Activated CD4-positive, CD25-positive, alpha-beta regulatory T cell treated with anti-CD3 and anti-CD28 coated beads, Interleukin-2, amount 50 U/mL, for 16 hours (primary cell): ENCODE measurements at regions not wholly inside any gene's neighbourhood (a gene's known extent, or its start where the extent isn't known, plus 50 kb on each side); places are given as distances from the start of the nearest gene placed in this dataset.

Experiments used
- DNase-seq: peaks from one replicate; pipeline ENCODE4 v3.0.0-alpha.2; 2020; ENCODE audit warnings: low read depth, low spot score

GRCh38 chr7:67550801-67551436, 554.3 kb downstream of the TYW1 start:
- DNase-seq, result no peak

DNA sequence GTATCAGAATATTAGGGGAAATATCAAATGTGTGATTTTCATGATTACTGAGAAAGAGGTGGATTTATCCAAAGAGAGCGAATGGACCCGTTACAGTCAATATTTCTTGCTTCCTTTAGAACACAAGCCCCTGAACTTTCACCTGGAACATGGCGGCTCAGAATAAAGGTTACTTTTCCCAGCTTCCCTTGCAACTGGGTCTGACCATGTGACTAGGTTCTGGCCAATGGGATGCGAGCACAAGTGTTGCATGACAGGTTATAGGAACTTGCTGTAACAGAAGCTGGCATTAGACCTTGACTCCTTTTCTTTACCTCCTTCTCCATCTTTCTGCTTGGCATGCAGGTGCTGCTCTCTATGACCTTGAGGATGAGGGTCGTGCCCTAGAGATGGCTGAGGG, 556.1 kb downstream of the TYW1 start:
- DNase-seq, result no peak

- DNase-seq, result no peak
These were observed 556.7 kb downstream of the TYW1 start for GRCh38 chr7:67553378-67553777.

- no peak for DNase-seq
These were observed 558.4 kb downstream of the TYW1 start for GRCh38 chr7:67554986-67555385.

DNA sequence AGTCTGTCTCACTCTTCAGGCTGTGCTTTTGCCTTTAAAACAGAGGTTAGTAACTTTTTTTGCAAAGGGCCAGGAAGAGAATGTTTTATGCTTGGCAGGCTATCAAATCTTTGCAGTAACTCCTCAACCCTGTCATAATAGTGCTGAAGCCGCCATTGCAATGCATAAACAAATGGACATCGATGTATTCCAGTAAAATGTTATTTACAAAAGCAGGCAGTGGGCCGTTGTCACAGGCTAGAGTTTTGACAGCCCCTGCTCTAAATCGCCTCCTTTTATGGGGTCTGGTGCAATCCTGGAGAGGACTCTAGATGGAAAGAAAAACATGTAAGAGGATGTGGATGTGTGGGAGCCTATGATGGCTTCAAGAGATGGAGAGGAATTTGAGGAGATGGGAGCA, 568.3 kb downstream of the TYW1 start:
- DNase-seq, result no peak

GRCh38 chr7:67566101-67566500, 569.5 kb downstream of the TYW1 start:
- no peak for DNase-seq

DNA sequence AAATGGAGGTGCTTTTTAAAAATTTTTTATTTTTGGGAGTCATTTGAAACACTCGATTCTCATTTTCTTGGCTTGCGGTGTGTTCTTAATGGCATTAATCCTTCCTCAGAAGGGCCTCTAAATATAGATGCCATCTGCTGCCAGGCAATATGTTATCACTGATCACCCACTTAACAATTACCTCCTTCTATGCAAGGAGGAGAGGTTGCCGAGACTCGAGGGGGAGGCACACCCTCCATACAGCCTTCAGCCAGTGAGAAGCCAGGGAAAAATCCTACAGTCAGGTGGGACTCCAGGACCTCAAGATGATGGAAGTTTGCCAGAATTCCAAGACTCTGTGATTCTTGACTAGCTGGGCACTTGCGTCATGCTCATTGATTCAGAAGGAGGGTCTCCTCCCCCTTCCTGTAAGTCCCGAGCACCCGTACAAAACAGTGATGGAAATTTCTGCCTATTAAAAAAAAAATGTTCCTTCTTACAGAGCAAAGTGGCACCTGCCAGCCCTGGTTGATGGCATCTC, 574.5 kb downstream of the TYW1 start:
- DNase-seq, result no peak

- DNase-seq, result no peak
These were observed 577.0 kb downstream of the TYW1 start for GRCh38 chr7:67573639-67574038.

DNA sequence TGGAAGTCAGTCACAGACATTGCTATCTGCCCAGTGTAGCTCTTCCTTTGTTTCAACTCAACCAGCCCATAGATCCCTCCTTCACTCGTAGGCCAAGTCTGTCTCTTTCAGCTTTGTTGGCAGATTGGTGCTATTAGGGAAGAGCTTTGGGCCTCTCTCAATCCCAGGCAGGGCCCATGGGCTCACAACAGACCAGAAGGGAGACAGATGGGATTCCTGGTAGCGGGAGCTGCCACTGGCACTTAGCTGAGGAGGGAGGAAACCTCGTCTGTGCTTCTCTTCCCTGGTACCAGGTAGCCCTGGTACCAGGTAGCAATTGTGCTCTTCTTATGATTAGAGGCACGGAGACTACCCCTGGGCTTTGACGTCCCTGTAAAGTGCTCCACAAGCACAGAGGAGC, 592.0 kb downstream of the TYW1 start:
- no peak for DNase-seq

DNA sequence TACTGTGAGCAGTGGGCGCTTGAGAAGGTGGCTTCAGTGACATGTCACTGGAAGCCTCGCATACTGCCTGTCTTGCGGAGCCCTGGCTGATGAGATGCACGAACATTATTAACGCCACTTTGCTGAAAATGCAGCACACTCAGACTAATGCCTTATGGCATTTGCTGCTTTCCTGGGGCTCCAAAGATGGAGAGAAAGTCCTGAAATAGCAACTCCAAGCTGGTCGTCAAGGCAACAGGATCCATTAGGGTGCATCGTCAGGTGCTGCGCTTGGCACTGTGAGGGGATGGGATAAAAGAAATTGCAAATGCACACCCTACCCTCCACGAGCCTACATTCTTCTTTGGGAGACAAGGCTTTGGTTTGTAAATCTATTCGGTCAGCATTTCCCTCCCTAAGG, 592.5 kb downstream of the TYW1 start:
- no peak for DNase-seq

DNA sequence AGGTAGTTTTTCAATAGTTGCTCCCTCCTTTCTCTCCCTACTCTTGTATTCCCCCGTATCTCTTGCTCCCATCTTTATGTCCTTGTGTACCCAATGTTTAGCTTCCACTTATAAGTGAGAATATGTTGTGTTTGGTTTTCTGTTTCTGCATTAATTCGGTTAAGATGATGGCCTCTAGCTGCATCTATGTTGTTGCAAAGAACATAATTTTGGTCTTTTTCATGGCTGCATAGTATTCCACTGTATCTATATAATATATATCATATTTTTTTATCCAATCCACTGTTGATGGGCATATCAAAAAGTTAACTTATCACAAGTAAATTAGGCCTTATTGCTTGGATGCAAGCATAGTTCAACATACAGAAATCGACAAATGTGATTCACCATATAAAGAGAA, 594.0 kb downstream of the TYW1 start:
- DNase-seq, result no peak

DNA sequence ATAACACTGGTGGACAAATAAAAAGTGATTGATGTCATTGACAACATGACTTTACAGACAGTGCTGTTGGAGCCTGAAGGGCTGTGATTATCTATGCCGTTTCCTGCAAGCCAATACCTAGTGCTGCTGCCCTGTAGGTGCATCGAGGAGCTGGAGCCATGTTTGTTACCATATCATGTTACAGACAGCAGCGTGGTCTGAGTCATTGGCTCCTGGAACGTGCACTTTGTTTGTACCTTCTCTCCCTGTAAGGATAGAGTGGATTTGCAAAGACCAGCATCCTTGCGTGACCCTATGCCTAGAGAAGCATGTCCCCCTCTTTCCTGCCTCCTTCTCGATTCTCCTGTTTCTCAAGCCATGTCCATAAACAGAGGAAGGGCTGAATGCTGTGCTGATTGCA, 597.2 kb downstream of the TYW1 start:
- no peak for DNase-seq

DNA sequence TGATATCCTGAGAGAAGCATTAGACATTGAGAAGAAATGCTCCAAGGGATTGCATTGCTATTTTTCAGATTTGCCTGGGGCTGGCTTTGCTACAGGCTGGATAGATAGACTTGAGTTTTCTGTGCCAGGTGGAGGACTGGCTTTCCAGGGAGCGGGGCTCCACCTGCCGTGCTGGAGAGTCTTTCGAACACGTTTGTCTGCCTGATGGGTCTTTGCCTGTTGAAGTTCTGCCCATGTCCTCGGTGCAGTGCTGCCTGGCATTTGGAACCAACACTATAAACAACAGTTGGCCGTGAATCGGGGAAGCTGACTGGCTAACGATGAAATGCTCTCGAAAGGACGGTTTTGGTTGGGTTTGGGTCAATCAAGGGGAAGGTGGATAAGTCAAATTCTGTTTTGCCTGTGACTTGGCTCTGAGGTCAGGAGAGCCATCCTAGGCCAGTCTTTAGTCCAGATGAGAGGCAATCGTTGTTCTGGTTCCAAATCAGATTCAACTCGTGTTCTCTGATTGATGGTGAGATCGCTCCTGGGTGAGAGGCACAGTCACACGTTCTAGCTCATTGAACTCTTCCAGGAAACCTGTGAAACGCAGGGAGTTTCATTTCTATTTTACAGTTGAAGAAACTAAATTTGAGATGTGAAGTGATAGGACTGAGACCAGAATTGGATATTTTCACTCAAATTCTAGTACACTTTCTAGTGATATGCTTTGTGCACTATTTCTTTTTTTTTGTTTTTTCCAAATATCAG, 599.0 kb downstream of the TYW1 start:
- DNase-seq, result no peak

GRCh38 chr7:67597161-67597560, 600.5 kb downstream of the TYW1 start:
- DNase-seq, result no peak

- no peak for DNase-seq
These were observed 601.8 kb downstream of the TYW1 start for GRCh38 chr7:67598469-67598868.

DNA sequence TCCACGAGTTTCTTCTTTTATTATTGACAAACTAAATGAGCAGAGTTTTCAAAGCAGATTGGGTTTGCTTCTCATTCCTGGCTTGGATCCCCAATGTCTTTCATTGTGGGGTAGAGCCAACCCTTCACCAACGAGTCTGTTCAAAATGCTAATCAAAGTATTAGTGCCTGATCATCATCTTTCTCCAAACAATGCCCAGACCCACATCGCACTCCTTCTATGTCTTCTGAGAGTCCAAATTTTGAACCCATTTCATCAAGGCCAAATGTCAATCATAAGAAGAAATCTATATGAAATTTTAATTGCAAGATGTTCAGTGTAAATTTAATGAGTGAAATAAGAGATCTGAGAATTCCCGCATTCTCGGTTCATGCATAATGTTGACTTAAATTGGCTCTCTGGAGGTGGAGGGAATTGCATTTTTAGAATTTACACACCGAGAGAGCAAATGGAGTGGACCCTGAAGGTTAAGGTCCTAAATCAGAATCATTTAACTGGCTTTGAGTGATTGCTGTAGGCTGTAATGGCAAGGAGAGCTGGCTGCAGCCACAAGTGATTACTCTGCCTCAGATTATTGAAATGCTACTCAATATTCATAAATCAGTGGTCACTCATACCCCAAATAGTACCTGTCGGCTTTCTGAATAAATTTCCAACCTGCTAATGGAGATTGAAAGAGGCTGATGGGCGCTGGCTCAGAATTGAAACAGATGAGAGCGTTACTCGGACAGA, 602.9 kb downstream of the TYW1 start:
- no peak for DNase-seq

- DNase-seq, result no peak
These were observed 605.7 kb downstream of the TYW1 start for GRCh38 chr7:67602246-67602887.

- no peak for DNase-seq
These were observed 608.1 kb downstream of the TYW1 start for GRCh38 chr7:67604461-67605386.

DNA sequence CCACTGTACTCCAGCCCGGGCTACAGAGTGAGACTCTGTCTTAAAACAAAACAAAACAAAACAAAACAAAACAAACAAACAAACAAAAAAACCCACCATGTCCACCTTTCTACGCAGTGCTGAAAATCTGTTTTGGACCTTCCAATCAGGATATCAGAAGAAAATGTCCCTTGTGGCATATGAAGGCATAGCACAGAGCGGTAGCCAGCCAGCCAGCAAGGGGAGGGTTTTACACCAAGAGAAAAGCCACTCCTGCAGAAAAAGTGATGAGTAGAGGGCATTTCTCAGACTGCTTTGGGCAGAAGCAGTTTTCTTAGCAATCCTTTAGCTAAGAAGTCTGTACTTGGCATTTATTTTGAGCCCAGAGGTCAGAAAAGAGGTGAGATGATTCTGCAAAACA, 612.2 kb downstream of the TYW1 start:
- no peak for DNase-seq

DNA sequence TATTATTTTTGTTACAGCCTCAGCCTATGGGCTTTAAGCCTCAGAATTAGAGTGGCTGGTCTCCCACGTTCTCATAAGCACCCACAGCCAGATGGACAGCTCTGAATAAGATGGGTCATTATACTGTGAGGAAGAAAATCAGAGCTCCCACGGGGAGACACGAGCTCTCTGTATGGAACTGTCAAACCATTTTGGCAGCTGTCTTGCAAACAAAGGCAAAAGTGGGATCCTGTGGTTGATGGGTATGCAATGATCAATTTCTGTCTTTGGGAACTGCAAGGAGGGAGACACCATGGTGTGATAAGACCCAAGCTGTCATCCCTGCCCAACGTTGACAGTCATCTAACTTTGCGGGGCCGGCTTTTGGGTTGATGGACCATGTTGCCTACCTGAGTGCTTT, 614.3 kb downstream of the TYW1 start:
- DNase-seq, result no peak

- no peak for DNase-seq
These were observed 618.2 kb downstream of the TYW1 start for GRCh38 chr7:67614843-67615242.
